KOPT-K1 (cell line): ENCODE measurements at regions not wholly inside any gene's neighbourhood (a gene's known extent, or its start where the extent isn't known, plus 50 kb on each side); places are given as distances from the start of the nearest gene placed in this dataset.

Source experiments
- H3K27ac ChIP-seq: fragments of 200-600 bp; sonication (generic); 2 replicates; pipeline ENCODE4 v1.5.1; 2016; ENCODE audit warnings: antibody characterized with exemption, mild to moderate bottlenecking, low read depth, low read length; ENCODE audit not compliant: poor library complexity, severe bottlenecking
- H3K36me3 ChIP-seq: fragments of 200-600 bp; sonication (generic); 2 replicates; pipeline ENCODE4 v1.5.1; 2017; ENCODE audit warnings: antibody characterized with exemption, mild to moderate bottlenecking, low read length, moderate library complexity; ENCODE audit not compliant: insufficient read depth
- H3K9me3 ChIP-seq: fragments of 200-600 bp; sonication (generic); 2 replicates; pipeline ENCODE4 v1.5.1; 2017; ENCODE audit warnings: antibody characterized with exemption, low read length, mild to moderate bottlenecking; ENCODE audit not compliant: insufficient read depth, poor library complexity, severe bottlenecking

- Histone ChIP-seq H3K36me3 (no peaks in the 10 kb centered on the region), H3K9me3 (no peaks in the 10 kb centered on the region), H3K27ac (no peak overlapping the region)
Measured at GRCh38 chr13:83327091-83327490, 555.2 kb downstream of the SLITRK1 start.

GRCh38 chr13:83325125-83325853 is 557.0 kb downstream of the SLITRK1 start:
- H3K36me3 ChIP-seq, result no peaks in the 10 kb centered on the region
- H3K27ac ChIP-seq, result no peak overlapping the region
- no peaks in the 10 kb centered on the region for H3K9me3 ChIP-seq

- no peaks in the 10 kb centered on the region for H3K9me3 ChIP-seq
- no peak overlapping the region for H3K27ac ChIP-seq
- H3K36me3 ChIP-seq, result no peaks in the 10 kb centered on the region
Measured at GRCh38 chr13:83311886-83312577, 570.2 kb downstream of the SLITRK1 start.

GRCh38 chr13:83298617-83299016 is 583.7 kb downstream of the SLITRK1 start:
- Histone ChIP-seq H3K27ac (no peak overlapping the region), H3K9me3 (no peaks in the 10 kb centered on the region), H3K36me3 (no peaks in the 10 kb centered on the region)

- Histone ChIP-seq H3K9me3 (no peaks in the 10 kb centered on the region), H3K36me3 (no peaks in the 10 kb centered on the region), H3K27ac (no peak overlapping the region)
Measured at GRCh38 chr13:83297586-83298290, 584.5 kb downstream of the SLITRK1 start.

- no peaks in the 10 kb centered on the region for H3K36me3 ChIP-seq
- no peaks in the 10 kb centered on the region for H3K9me3 ChIP-seq
- no peak overlapping the region for H3K27ac ChIP-seq
Measured at GRCh38 chr13:83295686-83296085, 586.6 kb downstream of the SLITRK1 start.

- Histone ChIP-seq H3K27ac (no peak overlapping the region), H3K36me3 (no peaks in the 10 kb centered on the region), H3K9me3 (no peaks in the 10 kb centered on the region)
Measured at GRCh38 chr13:83286737-83287136, 595.5 kb downstream of the SLITRK1 start.

GRCh38 chr13:83281654-83282053 is 600.6 kb downstream of the SLITRK1 start:
- H3K9me3 ChIP-seq, result no peaks in the 10 kb centered on the region
- H3K27ac ChIP-seq, result no peak overlapping the region
- no peaks in the 10 kb centered on the region for H3K36me3 ChIP-seq

- H3K36me3 ChIP-seq, result no peaks in the 10 kb centered on the region
- no peak overlapping the region for H3K27ac ChIP-seq
Measured at GRCh38 chr13:83274679-83275078, 607.6 kb downstream of the SLITRK1 start.

GRCh38 chr13:83272652-83273240 is 609.5 kb downstream of the SLITRK1 start:
- Histone ChIP-seq H3K36me3 (no peaks in the 10 kb centered on the region), H3K27ac (no peak overlapping the region), H3K9me3 (no peaks in the 10 kb centered on the region)

More at GRCh38 chr13:83274679-83275078, 607.6 kb downstream of the SLITRK1 start:
- H3K9me3 ChIP-seq, result no peaks in the 10 kb centered on the region

- Histone ChIP-seq H3K36me3 (no peaks in the 10 kb centered on the region), H3K9me3 (no peaks in the 10 kb centered on the region), H3K27ac (no peak overlapping the region)
Measured at GRCh38 chr13:83272076-83272475, 610.2 kb downstream of the SLITRK1 start.

GRCh38 chr13:83265279-83265678 is 617.0 kb downstream of the SLITRK1 start:
- H3K9me3 ChIP-seq, result no peaks in the 10 kb centered on the region
- no peak overlapping the region for H3K27ac ChIP-seq
- no peaks in the 10 kb centered on the region for H3K36me3 ChIP-seq

GRCh38 chr13:83248751-83249150 is 633.5 kb downstream of the SLITRK1 start:
- Histone ChIP-seq H3K36me3 (no peaks in the 10 kb centered on the region), H3K9me3 (no peaks in the 10 kb centered on the region), H3K27ac (no peak overlapping the region)

- Histone ChIP-seq H3K27ac (no peak overlapping the region), H3K9me3 (no peaks in the 10 kb centered on the region), H3K36me3 (no peaks in the 10 kb centered on the region)
Measured at GRCh38 chr13:83232626-83233025, 649.6 kb downstream of the SLITRK1 start.
